H9 (cell line): ENCODE measurements at regions not wholly inside any gene's neighbourhood (a gene's known extent, or its start where the extent isn't known, plus 50 kb on each side); places are given as distances from the start of the nearest gene placed in this dataset.

Source experiments
- DNase-seq: peaks from one replicate; pipeline ENCODE4 v3.0.0-alpha.2; 2017
- H2AFZ ChIP-seq: one replicate; pipeline ENCODE4 v1.6.1; 2013; ENCODE audit warnings: mild to moderate bottlenecking, low read length, control low read depth, moderate library complexity
- H2AK5ac ChIP-seq: 2 replicates; pipeline ENCODE4 v1.6.1; 2013; ENCODE audit warnings: low read length, control low read depth, mixed read lengths; ENCODE audit not compliant: insufficient read length
- H2BK120ac ChIP-seq: one replicate; pipeline ENCODE4 v1.6.1; 2013; ENCODE audit warnings: low read depth, mild to moderate bottlenecking, low read length, control low read depth, inconsistent platforms; ENCODE audit not compliant: poor library complexity, severe bottlenecking
- H2BK12ac ChIP-seq: 2 replicates; pipeline ENCODE4 v1.6.1; 2013; ENCODE audit warnings: low read length, control low read depth, mixed read lengths, low read depth; ENCODE audit not compliant: insufficient read length
- H2BK15ac ChIP-seq: 2 replicates; pipeline ENCODE4 v1.6.1; 2013; ENCODE audit warnings: low read depth, low read length, control low read depth
- H2BK20ac ChIP-seq: one replicate; pipeline ENCODE4 v1.6.1; 2013; ENCODE audit warnings: low read depth, mild to moderate bottlenecking, low read length, control low read depth, inconsistent platforms; ENCODE audit not compliant: poor library complexity, severe bottlenecking
- H2BK5ac ChIP-seq: 2 replicates; pipeline ENCODE4 v1.6.1; 2013; ENCODE audit warnings: low read length, control low read depth, mixed read lengths; ENCODE audit not compliant: insufficient read length
- H3K14ac ChIP-seq: 2 replicates; pipeline ENCODE4 v1.6.1; 2013; ENCODE audit warnings: low read length, control low read depth; ENCODE audit not compliant: insufficient read depth
- H3K18ac ChIP-seq: 2 replicates; pipeline ENCODE4 v1.6.1; 2013; ENCODE audit warnings: low read depth, mild to moderate bottlenecking, mixed read lengths, low read length, control low read depth; ENCODE audit not compliant: insufficient read length
- H3K23ac ChIP-seq: 2 replicates; pipeline ENCODE4 v1.6.1; 2013; ENCODE audit warnings: low read length, control low read depth, mixed read lengths, low read depth; ENCODE audit not compliant: insufficient read length
- H3K23me2 ChIP-seq: 2 replicates; pipeline ENCODE4 v1.6.1; 2013; ENCODE audit warnings: low read depth, mild to moderate bottlenecking, mixed read lengths, low read length, control low read depth; ENCODE audit not compliant: insufficient read length, poor library complexity, severe bottlenecking
- H3K27ac ChIP-seq: 2 replicates; pipeline ENCODE4 v1.5.1; 2013; ENCODE audit warnings: low read length, control low read depth, mixed read lengths, low read depth; ENCODE audit not compliant: insufficient read length
- H3K27me3 ChIP-seq: 2 replicates; pipeline ENCODE4 v1.6.1; 2013; ENCODE audit warnings: low read length, control low read depth, inconsistent platforms; ENCODE audit not compliant: insufficient read depth
- H3K4ac ChIP-seq: 2 replicates; pipeline ENCODE4 v1.6.1; 2013; ENCODE audit warnings: low read depth, mild to moderate bottlenecking, control low read depth, inconsistent platforms, low read length, moderate library complexity
- H3K4me1 ChIP-seq: 2 replicates; pipeline ENCODE4 v1.6.1; 2013; ENCODE audit warnings: low read length, control low read depth, inconsistent platforms; ENCODE audit not compliant: insufficient read depth
- H3K4me2 ChIP-seq: 2 replicates; pipeline ENCODE4 v1.6.1; 2013; ENCODE audit warnings: low read length, control low read depth, mixed read lengths; ENCODE audit not compliant: insufficient read length, insufficient read depth
- H3K56ac ChIP-seq: 2 replicates; pipeline ENCODE4 v1.6.1; 2013; ENCODE audit warnings: low read depth, mild to moderate bottlenecking, mixed read lengths, low read length, control low read depth; ENCODE audit not compliant: insufficient read length
- H3K79me1 ChIP-seq: 2 replicates; pipeline ENCODE4 v1.6.1; 2013; ENCODE audit warnings: low read depth, mild to moderate bottlenecking, moderate library complexity, low read length, control low read depth, inconsistent platforms; ENCODE audit not compliant: insufficient read depth, poor library complexity, severe bottlenecking
- H3K79me2 ChIP-seq: 2 replicates; pipeline ENCODE4 v1.6.1; 2013; ENCODE audit warnings: low read length, control low read depth, inconsistent platforms; ENCODE audit not compliant: insufficient read depth
- H3K9ac ChIP-seq: 2 replicates; pipeline ENCODE4 v1.6.1; 2013; ENCODE audit warnings: low read length, control low read depth, mixed read lengths; ENCODE audit not compliant: insufficient read length; ENCODE audit errors: extremely low read depth
- H3K9me3 ChIP-seq: one replicate; pipeline ENCODE4 v1.6.1; 2013; ENCODE audit warnings: low read depth, low read length, inconsistent platforms; ENCODE audit not compliant: control insufficient read depth
- H3T11ph ChIP-seq: one replicate; pipeline ENCODE4 v1.6.1; 2013; ENCODE audit warnings: mild to moderate bottlenecking, low read length, control low read depth, inconsistent platforms
- H4K20me1 ChIP-seq: one replicate; pipeline ENCODE4 v1.6.1; 2013; ENCODE audit not compliant: control insufficient read depth, insufficient read length, insufficient read depth
- H4K5ac ChIP-seq: 2 replicates; pipeline ENCODE4 v1.6.1; 2013; ENCODE audit warnings: low read depth, mild to moderate bottlenecking, mixed read lengths, low read length, control low read depth; ENCODE audit not compliant: insufficient read length
- H4K8ac ChIP-seq: replicated peaks from 2 replicates; pipeline ENCODE4 v1.6.1; 2013; ENCODE audit warnings: low read length, control low read depth, mixed read lengths, low read depth; ENCODE audit not compliant: insufficient read length
- H4K91ac ChIP-seq: 2 replicates; pipeline ENCODE4 v1.6.1; 2013; ENCODE audit warnings: low read depth, mild to moderate bottlenecking, moderate library complexity, mixed read lengths, low read length, control low read depth; ENCODE audit not compliant: insufficient read length
- H3K27ac Mint-ChIP-seq, 3 experiments: 2 replicates in 2 of 3; 3 replicates in 1 of 3; pipeline ENCODE4 v1.8.0; 2020 to 2021; ENCODE audit warnings: mixed read lengths in 3 of 3, mild to moderate bottlenecking in 1 of 3, moderate library complexity in 1 of 3
- H3K27me3 Mint-ChIP-seq: 2 replicates; pipeline ENCODE4 v1.8.0; 2021; ENCODE audit warnings: low read depth, mild to moderate bottlenecking, moderate library complexity, mixed read lengths
- H3K36me3 Mint-ChIP-seq, 3 experiments: 2 replicates in 2 of 3; 3 replicates in 1 of 3; pipeline ENCODE4 v1.8.0; 2020 to 2021; ENCODE audit warnings: low read depth in 3 of 3, mixed read lengths in 3 of 3; ENCODE audit not compliant: insufficient read depth in 1 of 3
- H3K4me1 Mint-ChIP-seq, 2 experiments: 2 replicates each; pipeline ENCODE4 v1.8.0; 2020; ENCODE audit warnings: mixed read lengths in 2 of 2
- H3K4me3 Mint-ChIP-seq, 2 experiments: 2 replicates in 1 of 2; 3 replicates in 1 of 2; pipeline ENCODE4 v1.8.0; 2020 to 2021; ENCODE audit warnings: mild to moderate bottlenecking in 2 of 2, mixed read lengths in 2 of 2, moderate library complexity in 1 of 2
- H3K9me3 Mint-ChIP-seq, 2 experiments: 2 replicates in 1 of 2; 3 replicates in 1 of 2; pipeline ENCODE4 v1.8.0; 2020; ENCODE audit warnings: mild to moderate bottlenecking in 2 of 2, mixed read lengths in 2 of 2, moderate library complexity in 1 of 2
- CTCF ChIP-seq: fragments of 200-600 bp; sonication (generic); conservative IDR thresholded peaks from 3 replicates; pipeline ENCODE4 v1.8.0; 2021; ENCODE audit warnings: antibody characterized with exemption, mild to moderate bottlenecking
- WGBS: extraction: QIAGEN DNeasy Blood & Tissue Kit; methylation state at CpG from one replicate; pipeline ENCODE4 v1.1.7; 2013; ENCODE audit warnings: missing lambda C conversion rate, low lambda C conversion rate, mixed read lengths; ENCODE audit not compliant: insufficient read length; ENCODE audit errors: extremely low coverage; 5-methylcytosine and 5-hydroxymethylcytosine counted together

GRCh38 chr16:74184839-74185238 lies 111.8 kb upstream of the PSMD7 start:
- WGBS: no CpG with 5 or more reads among the region's 5 CpGs
- Mint-ChIP-seq H3K27ac (no peak overlapping the region), H3K9me3 (peaks cover 15 to 17% of the 10 kb centered on the region in 2 experiments), H3K4me1 (no peaks in the 10 kb centered on the region), H3K36me3 (peaks cover 0 to 11% (median 2%) of the 10 kb centered on the region in 3 experiments; a peak in 3 of 7 replicates), H3K4me3 (no peak overlapping the region), H3K27me3 (no peaks in the 10 kb centered on the region)
- H2BK12ac ChIP-seq: no peak overlapping the region
- H3K56ac ChIP-seq: no peak overlapping the region
- no peak overlapping the region for H2BK5ac ChIP-seq
- no peak overlapping the region for H3K23ac ChIP-seq
- H3K4me2 ChIP-seq: no peak overlapping the region
- no peak overlapping the region for H4K8ac ChIP-seq
- no peak overlapping the region for H2BK120ac ChIP-seq
- no peaks in the 10 kb centered on the region for H3K79me2 ChIP-seq
- no peak overlapping the region for H3K27ac ChIP-seq
- H3K14ac ChIP-seq: no peak overlapping the region
- H3K27me3 ChIP-seq: no peaks in the 10 kb centered on the region
- no peaks in the 10 kb centered on the region for H3K4me1 ChIP-seq
- no peak overlapping the region for H4K91ac ChIP-seq
- no peak overlapping the region for H3K18ac ChIP-seq
- no peak overlapping the region for H3T11ph ChIP-seq
- no peak overlapping the region for H2AFZ ChIP-seq
- H2BK20ac ChIP-seq: no peak overlapping the region
- H2BK15ac ChIP-seq: no peak overlapping the region
- H4K5ac ChIP-seq: no peak overlapping the region
- H2AK5ac ChIP-seq: no peak overlapping the region
- TF ChIP-seq CTCF: no peak
- no peak overlapping the region for H3K9ac ChIP-seq
- H3K9me3 ChIP-seq: peaks cover 8% of the 10 kb centered on the region
- no peak for DNase-seq
- no peaks in the 10 kb centered on the region for H3K23me2 ChIP-seq
- H4K20me1 ChIP-seq: no peaks in the 10 kb centered on the region
- H3K79me1 ChIP-seq: no peaks in the 10 kb centered on the region
- no peak overlapping the region for H3K4ac ChIP-seq
